ENCODE measurements at regions not wholly inside any gene's neighbourhood (a gene's known extent, or its start where the extent isn't known, plus 50 kb on each side); places are given as distances from the start of the nearest gene placed in this dataset.
A peak's percentile ranks its signal among the peaks of the same experiment; 100 is the strongest.

DNA sequence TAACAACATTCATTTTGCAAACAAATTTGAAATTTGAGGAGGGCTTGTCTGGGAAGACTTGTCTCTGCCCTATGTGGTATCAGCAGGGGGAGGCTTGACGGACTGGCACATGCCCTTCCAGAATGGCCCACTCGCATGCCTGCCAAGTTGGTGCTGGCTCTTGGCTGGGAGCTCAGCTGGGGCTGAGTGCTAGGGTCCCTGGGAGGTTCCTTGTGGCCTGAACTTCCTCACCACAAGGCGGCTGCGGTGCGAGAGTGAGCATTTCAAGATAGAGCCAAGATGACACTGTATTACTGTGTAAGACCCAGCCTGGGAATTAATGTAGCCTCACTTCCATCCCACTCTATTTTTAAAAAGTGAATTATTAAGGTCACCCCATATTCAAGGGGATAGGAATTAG lies 271.6 kb upstream of the PLEKHG7 start:
- POLR2A ChIA-PET (ENCODE audit: partially characterized antibody): interaction anchor here (1.2 kb wide), 1 partner anchor 287 kb away, joined by 3 read pairs; no protein-coding TSS in a partner anchor
- peak overlapping the region in 1 of 7 donors; percentile 19 for H3K27ac Mint-ChIP-seq

DNA sequence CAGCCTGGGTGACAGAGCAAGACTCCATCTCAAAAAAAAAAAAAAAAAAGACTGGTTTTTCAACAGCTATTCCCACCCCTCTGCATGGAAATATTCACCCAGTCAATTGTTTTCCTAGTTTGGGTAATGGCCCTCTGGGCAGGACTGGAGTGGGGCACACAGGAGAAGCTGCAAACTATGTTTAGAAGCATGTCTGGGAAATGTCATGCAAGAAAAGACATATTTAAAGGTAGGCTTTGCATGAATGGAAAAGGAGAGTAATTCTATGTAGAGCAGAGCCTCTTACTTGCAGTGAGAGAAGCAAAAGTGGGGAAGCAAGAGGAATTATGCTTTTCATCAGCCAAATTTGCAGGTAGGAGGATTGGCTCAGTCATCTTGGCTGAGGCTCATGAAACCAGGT lies 276.5 kb upstream of the PLEKHG7 start:
- H3K4me1 ChIP-seq (ENCODE audit: insufficient read depth, low read length): peaks cover 3% of the 10 kb centered on the region
- peaks cover 2 to 17% (median 7%) of the 10 kb centered on the region in 4 donors for H3K4me1 Mint-ChIP-seq
- no peaks in the 10 kb centered on the region for H3K27me3 Mint-ChIP-seq
- no peak overlapping the region for H3K4me3 ChIP-seq (ENCODE audit: low read length in 2 of 2)
- no peak for DNase-seq
- H3K27ac ChIP-seq (ENCODE audit: low read depth, low read length): no peak overlapping the region
- no peaks in the 10 kb centered on the region for H3K36me3 ChIP-seq (ENCODE audit: insufficient read depth, low read length)
- H3K9me3 Mint-ChIP-seq: peaks cover 0 to 15% (median 0%) of the 10 kb centered on the region in 8 donors
- CTCF ChIA-PET (ENCODE audit: partially characterized antibody): no interaction called here
- H3K27ac Mint-ChIP-seq: no peak overlapping the region
- POLR2A ChIA-PET (ENCODE audit: partially characterized antibody): no interaction called here
- no peaks in the 10 kb centered on the region for H3K27me3 ChIP-seq (ENCODE audit: insufficient read depth, low read length)
- H3K4me3 Mint-ChIP-seq: no peak overlapping the region
- intact Hi-C loops (cut with micrococcal nuclease): no loop called here
- no peaks in the 10 kb centered on the region for H3K36me3 Mint-ChIP-seq
- no peaks in the 10 kb centered on the region for H3K9me3 ChIP-seq (ENCODE audit: control insufficient read depth in 1 of 2, low read length in 2 of 2)

More for the DNA sequence above, 271.6 kb upstream of the PLEKHG7 start:
- Histone ChIP-seq H3K4me3 (ENCODE audit: low read length in 2 of 2) (no peak overlapping the region), H3K4me1 (ENCODE audit: insufficient read depth, low read length) (no peaks in the 10 kb centered on the region), H3K9me3 (ENCODE audit: control insufficient read depth in 1 of 2, low read length in 2 of 2) (no peaks in the 10 kb centered on the region), H3K27ac (ENCODE audit: low read depth, low read length) (no peak overlapping the region), H3K36me3 (ENCODE audit: insufficient read depth, low read length) (no peaks in the 10 kb centered on the region), H3K27me3 (ENCODE audit: insufficient read depth, low read length) (no peaks in the 10 kb centered on the region)
- CTCF ChIA-PET (ENCODE audit: partially characterized antibody): interaction anchor here (1.3 to 1.5 kb wide), 2 partner anchors 10 to 138 kb away, joined by 3 read pairs; no protein-coding TSS in a partner anchor
- no peaks in the 10 kb centered on the region for H3K27me3 Mint-ChIP-seq
- peaks cover 2 to 29% (median 10%) of the 10 kb centered on the region in 4 donors for H3K4me1 Mint-ChIP-seq
- peaks cover 0 to 23% (median 2%) of the 10 kb centered on the region in 8 donors for H3K9me3 Mint-ChIP-seq
- no peak overlapping the region for H3K4me3 Mint-ChIP-seq
- intact Hi-C loops (cut with micrococcal nuclease): no loop called here
- no peak for DNase-seq
- peaks cover 0 to 6% of the 10 kb centered on the region in 2 donors for H3K36me3 Mint-ChIP-seq

DNA sequence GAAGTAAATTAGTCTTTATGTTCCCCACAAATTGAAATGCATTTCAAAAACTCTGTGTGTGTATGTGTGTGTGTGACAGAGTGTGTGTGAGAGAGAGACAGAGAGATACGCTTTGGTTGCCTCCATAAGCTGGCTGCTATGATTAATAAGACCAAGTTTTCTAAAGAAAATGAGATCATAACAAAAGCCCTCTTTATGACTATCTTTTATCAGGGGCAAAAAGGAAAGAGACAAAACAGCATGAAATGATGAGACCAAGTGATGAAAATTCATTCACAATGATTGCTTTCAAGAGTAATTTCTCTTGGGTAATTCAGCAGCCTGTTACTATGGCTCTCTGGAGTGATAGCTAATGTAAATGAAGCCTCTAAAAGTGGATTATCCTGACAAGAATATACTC lies 277.6 kb upstream of the PLEKHG7 start:
- no peak overlapping the region for H3K27ac ChIP-seq (ENCODE audit: low read depth, low read length)
- H3K9me3 ChIP-seq (ENCODE audit: control insufficient read depth in 1 of 2, low read length in 2 of 2): no peaks in the 10 kb centered on the region
- H3K27me3 Mint-ChIP-seq: no peaks in the 10 kb centered on the region
- no peaks in the 10 kb centered on the region for H3K27me3 ChIP-seq (ENCODE audit: insufficient read depth, low read length)
- ChIA-PET CTCF (ENCODE audit: partially characterized antibody) (no interaction called here), POLR2A (ENCODE audit: partially characterized antibody) (interaction anchor here (0.6 kb wide), 1 partner anchor 21 kb away, joined by 3 read pairs; no protein-coding TSS in a partner anchor)
- H3K27ac Mint-ChIP-seq: no peak overlapping the region
- H3K9me3 Mint-ChIP-seq: peaks cover 0 to 15% (median 0%) of the 10 kb centered on the region in 8 donors
- no peak overlapping the region for H3K4me3 ChIP-seq (ENCODE audit: low read length in 2 of 2)
- H3K4me1 ChIP-seq (ENCODE audit: insufficient read depth, low read length): peaks cover 3% of the 10 kb centered on the region
- H3K4me1 Mint-ChIP-seq: peaks cover 0 to 20% (median 8%) of the 10 kb centered on the region in 4 donors
- no peaks in the 10 kb centered on the region for H3K36me3 Mint-ChIP-seq
- H3K36me3 ChIP-seq (ENCODE audit: insufficient read depth, low read length): no peaks in the 10 kb centered on the region
- no peak for DNase-seq
- intact Hi-C loops (cut with micrococcal nuclease): no loop called here
- H3K4me3 Mint-ChIP-seq: no peak overlapping the region

DNA sequence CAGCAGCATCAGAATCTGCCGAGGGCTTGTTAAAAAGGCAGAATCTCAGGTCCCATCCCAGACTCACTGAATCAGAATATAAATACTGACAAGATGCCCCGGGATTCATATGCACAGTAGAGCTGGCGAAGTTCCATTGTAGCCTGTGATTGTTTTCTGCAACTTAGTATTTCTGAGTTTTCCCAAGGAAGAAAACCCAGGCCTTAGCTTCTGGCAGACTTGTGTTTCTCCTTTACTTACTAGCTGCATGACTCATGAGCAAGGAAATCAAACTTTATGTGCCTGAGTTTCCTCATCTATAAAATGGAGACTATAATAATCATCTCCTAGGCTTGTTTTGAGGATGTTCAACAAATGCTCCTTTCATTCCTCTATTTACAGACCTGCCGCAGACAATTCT lies 278.5 kb upstream of the PLEKHG7 start:
- POLR2A ChIA-PET (ENCODE audit: partially characterized antibody): interaction anchor here (1.0 kb wide), 1 partner anchor 16 kb away, joined by 4 read pairs; no protein-coding TSS in a partner anchor
- CTCF ChIA-PET (ENCODE audit: partially characterized antibody): no interaction called here
- no peak overlapping the region for H3K27ac Mint-ChIP-seq

DNA sequence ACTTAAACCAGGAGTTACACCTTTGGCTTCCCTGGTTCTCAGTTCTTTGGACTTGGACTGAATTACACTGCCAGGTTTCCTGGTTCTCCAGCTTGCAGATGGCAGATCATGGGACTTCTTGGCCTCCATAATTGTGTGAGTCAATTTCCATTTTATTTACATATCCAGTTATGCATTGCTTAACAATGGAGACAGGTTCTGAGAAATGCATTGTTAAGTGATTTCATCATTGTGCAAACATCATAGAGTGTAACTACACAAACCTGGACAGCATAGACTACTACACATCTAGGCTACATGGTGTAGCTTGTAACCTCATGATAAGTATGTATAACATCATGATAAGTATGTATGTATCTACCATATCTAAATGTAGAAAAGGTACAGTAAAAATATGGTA lies 276.1 kb upstream of the BTG1 start:
- H3K9me3 ChIP-seq (ENCODE audit: control insufficient read depth in 1 of 2, low read length in 2 of 2): no peaks in the 10 kb centered on the region
- H3K4me1 ChIP-seq (ENCODE audit: insufficient read depth, low read length): peaks cover 3% of the 10 kb centered on the region
- ChIA-PET POLR2A (ENCODE audit: partially characterized antibody) (no interaction called here), CTCF (ENCODE audit: partially characterized antibody) (interaction anchor here (1.5 kb wide), 1 partner anchor 13 kb away, joined by 6 read pairs; no protein-coding TSS in a partner anchor)
- no peak for DNase-seq
- Mint-ChIP-seq H3K4me3 (no peak overlapping the region), H3K9me3 (peaks cover 0 to 9% (median 0%) of the 10 kb centered on the region in 8 donors), H3K36me3 (no peaks in the 10 kb centered on the region), H3K27me3 (no peaks in the 10 kb centered on the region), H3K27ac (no peak overlapping the region), H3K4me1 (peaks cover 0 to 10% (median 7%) of the 10 kb centered on the region in 4 donors)
- no peaks in the 10 kb centered on the region for H3K36me3 ChIP-seq (ENCODE audit: insufficient read depth, low read length)
- no peaks in the 10 kb centered on the region for H3K27me3 ChIP-seq (ENCODE audit: insufficient read depth, low read length)
- intact Hi-C loops (cut with micrococcal nuclease): no loop called here
- H3K27ac ChIP-seq (ENCODE audit: low read depth, low read length): no peak overlapping the region
- H3K4me3 ChIP-seq (ENCODE audit: low read length in 2 of 2): no peak overlapping the region

More for the DNA sequence above, 278.5 kb upstream of the PLEKHG7 start:
- H3K4me3 ChIP-seq (ENCODE audit: low read length in 2 of 2): no peak overlapping the region
- no peaks in the 10 kb centered on the region for H3K27me3 ChIP-seq (ENCODE audit: insufficient read depth, low read length)
- no peak for DNase-seq
- Mint-ChIP-seq H3K36me3 (no peaks in the 10 kb centered on the region), H3K4me3 (no peak overlapping the region), H3K4me1 (peaks cover 0 to 18% (median 8%) of the 10 kb centered on the region in 4 donors), H3K9me3 (peaks cover 0 to 13% (median 0%) of the 10 kb centered on the region in 8 donors), H3K27me3 (no peaks in the 10 kb centered on the region)
- intact Hi-C loops (cut with micrococcal nuclease): no loop called here
- no peaks in the 10 kb centered on the region for H3K36me3 ChIP-seq (ENCODE audit: insufficient read depth, low read length)
- peaks cover 3% of the 10 kb centered on the region for H3K4me1 ChIP-seq (ENCODE audit: insufficient read depth, low read length)
- no peaks in the 10 kb centered on the region for H3K9me3 ChIP-seq (ENCODE audit: control insufficient read depth in 1 of 2, low read length in 2 of 2)
- no peak overlapping the region for H3K27ac ChIP-seq (ENCODE audit: low read depth, low read length)

DNA sequence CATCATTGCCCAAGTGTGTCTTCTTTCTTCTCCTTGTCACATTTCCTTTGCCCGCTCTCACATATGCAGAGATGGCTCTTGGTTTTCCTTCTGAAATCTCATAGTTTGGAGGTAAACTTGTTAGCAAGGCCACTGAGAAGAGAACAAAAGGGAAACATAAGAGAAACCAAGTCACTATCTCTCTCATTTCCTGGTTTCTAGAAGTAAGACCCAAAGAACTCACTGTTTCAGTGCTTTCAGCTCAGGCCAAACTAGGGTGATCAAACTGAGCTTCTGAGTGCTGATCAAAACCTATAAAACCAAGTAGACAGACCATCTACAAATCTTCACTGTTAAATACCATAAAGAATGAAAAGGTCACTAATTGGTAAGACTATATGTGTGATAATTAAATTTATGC lies 275.4 kb upstream of the BTG1 start:
- intact Hi-C loops (cut with micrococcal nuclease): no loop called here
- peaks cover 0 to 10% (median 4%) of the 10 kb centered on the region in 4 donors for H3K4me1 Mint-ChIP-seq
- POLR2A ChIA-PET (ENCODE audit: partially characterized antibody): no interaction called here

DNA sequence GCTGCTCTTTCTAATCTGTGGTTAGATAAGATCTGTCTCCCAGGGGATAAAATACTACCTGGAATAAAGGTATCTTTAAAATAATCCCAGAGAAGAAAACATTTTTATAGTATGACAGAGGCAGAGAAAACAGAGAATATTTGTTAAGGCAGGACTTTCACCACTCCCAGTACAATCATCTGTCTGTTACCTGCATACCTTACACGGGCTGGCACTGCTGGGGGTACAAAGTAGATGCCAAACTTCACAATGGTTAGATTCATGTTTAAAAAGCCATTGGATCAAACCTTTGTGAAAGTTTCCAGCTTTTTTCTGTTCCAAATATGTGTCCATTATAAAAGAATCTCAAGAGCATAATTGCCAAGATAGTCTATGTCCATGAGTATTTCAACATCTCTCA lies 273.6 kb upstream of the BTG1 start:
- Histone ChIP-seq H3K27ac (ENCODE audit: low read depth, low read length) (no peak overlapping the region), H3K4me3 (ENCODE audit: low read length in 2 of 2) (no peak overlapping the region), H3K27me3 (ENCODE audit: insufficient read depth, low read length) (no peaks in the 10 kb centered on the region), H3K4me1 (ENCODE audit: insufficient read depth, low read length) (peaks cover 3% of the 10 kb centered on the region), H3K36me3 (ENCODE audit: insufficient read depth, low read length) (no peaks in the 10 kb centered on the region), H3K9me3 (ENCODE audit: control insufficient read depth in 1 of 2, low read length in 2 of 2) (no peaks in the 10 kb centered on the region)
- no peaks in the 10 kb centered on the region for H3K36me3 Mint-ChIP-seq
- H3K9me3 Mint-ChIP-seq: peaks cover 0 to 6% (median 0%) of the 10 kb centered on the region in 8 donors
- peaks cover 0 to 11% (median 6%) of the 10 kb centered on the region in 4 donors for H3K4me1 Mint-ChIP-seq
- intact Hi-C loops (cut with micrococcal nuclease): no loop called here
- DNase-seq: no peak
- ChIA-PET CTCF (ENCODE audit: partially characterized antibody) (interaction anchor here (3.5 kb wide), 1 partner anchor 11 kb away, joined by 13 read pairs; no protein-coding TSS in a partner anchor), POLR2A (ENCODE audit: partially characterized antibody) (no interaction called here)
- H3K27me3 Mint-ChIP-seq: no peaks in the 10 kb centered on the region
- H3K4me3 Mint-ChIP-seq: no peak overlapping the region
- H3K27ac Mint-ChIP-seq: no peak overlapping the region

More for the DNA sequence above, 275.4 kb upstream of the BTG1 start:
- no peaks in the 10 kb centered on the region for H3K36me3 Mint-ChIP-seq
- CTCF ChIA-PET (ENCODE audit: partially characterized antibody): interaction anchor here (1.5 kb wide), 1 partner anchor 13 kb away, joined by 6 read pairs; no protein-coding TSS in a partner anchor
- no peak overlapping the region for H3K4me3 ChIP-seq (ENCODE audit: low read length in 2 of 2)
- no peaks in the 10 kb centered on the region for H3K9me3 ChIP-seq (ENCODE audit: control insufficient read depth in 1 of 2, low read length in 2 of 2)
- H3K27me3 Mint-ChIP-seq: no peaks in the 10 kb centered on the region
- no peak for DNase-seq
- H3K36me3 ChIP-seq (ENCODE audit: insufficient read depth, low read length): no peaks in the 10 kb centered on the region
- H3K4me3 Mint-ChIP-seq: no peak overlapping the region
- H3K27me3 ChIP-seq (ENCODE audit: insufficient read depth, low read length): no peaks in the 10 kb centered on the region
- peaks cover 3% of the 10 kb centered on the region for H3K4me1 ChIP-seq (ENCODE audit: insufficient read depth, low read length)
- H3K27ac Mint-ChIP-seq: no peak overlapping the region
- peaks cover 0 to 6% (median 0%) of the 10 kb centered on the region in 8 donors for H3K9me3 Mint-ChIP-seq
- H3K27ac ChIP-seq (ENCODE audit: low read depth, low read length): no peak overlapping the region
